GM21528 (cell line): ENCODE measurements at regions not wholly inside any gene's neighbourhood (a gene's known extent, or its start where the extent isn't known, plus 50 kb on each side); places are given as distances from the start of the nearest gene placed in this dataset.

Experiments
- ATAC-seq: cut with Tn5 transposase; IDR thresholded peaks from one replicate; pipeline ENCODE4 v1.9.1; 2021; ENCODE audit warnings: mild to moderate bottlenecking, moderate library complexity; ENCODE audit not compliant: unreplicated experiment, low FRiP score

DNA sequence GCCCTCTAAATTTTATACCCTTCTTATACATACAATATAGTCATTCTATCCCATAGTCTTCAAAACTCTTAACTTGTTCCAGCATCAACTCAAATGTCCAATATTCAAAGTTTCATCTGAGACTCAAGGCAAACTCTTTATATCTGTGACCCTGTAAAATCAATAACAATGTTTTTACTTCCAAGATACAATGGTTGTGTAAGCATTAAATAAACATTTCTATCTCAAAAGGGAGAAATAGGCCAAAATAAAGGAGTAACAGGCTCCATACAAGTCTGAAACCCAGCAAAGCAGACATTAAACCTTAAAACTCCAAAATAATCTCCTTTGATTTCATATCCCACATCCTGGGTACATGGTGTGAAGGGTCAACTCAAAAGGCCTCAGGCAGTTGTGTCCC lies 1299.1 kb downstream of the MRPL39 start:
- ATAC-seq = no peak

DNA sequence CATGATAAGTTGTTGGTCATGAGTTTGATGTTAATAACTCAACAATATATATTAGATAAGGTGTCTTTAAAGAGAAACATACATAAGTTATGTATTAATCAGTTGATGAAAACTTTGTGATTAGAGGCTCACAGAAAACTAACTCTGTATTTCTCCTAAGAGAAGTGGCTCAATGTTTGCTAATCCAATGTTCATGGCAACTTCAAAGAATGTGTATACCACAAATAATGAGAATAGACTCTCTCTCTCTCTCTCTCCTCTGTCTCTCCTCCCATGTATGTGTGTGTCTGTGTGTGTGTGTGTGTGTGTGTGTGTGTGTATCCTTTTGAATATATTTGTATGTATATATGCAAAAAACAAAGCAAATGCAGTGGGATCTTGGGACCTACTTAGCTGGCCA lies 1304.9 kb downstream of the MRPL39 start:
- no peak for ATAC-seq

GRCh38 chr21:24298040-24298439 lies 1309.2 kb downstream of the MRPL39 start:
- no peak for ATAC-seq

- no peak for ATAC-seq
Observed at GRCh38 chr21:24294171-24294570, 1313.1 kb downstream of the MRPL39 start.

- ATAC-seq = no peak
Observed at GRCh38 chr21:24290151-24290833, 1317.0 kb downstream of the MRPL39 start.

GRCh38 chr21:24289539-24289938 lies 1317.7 kb downstream of the MRPL39 start:
- ATAC-seq = no peak

DNA sequence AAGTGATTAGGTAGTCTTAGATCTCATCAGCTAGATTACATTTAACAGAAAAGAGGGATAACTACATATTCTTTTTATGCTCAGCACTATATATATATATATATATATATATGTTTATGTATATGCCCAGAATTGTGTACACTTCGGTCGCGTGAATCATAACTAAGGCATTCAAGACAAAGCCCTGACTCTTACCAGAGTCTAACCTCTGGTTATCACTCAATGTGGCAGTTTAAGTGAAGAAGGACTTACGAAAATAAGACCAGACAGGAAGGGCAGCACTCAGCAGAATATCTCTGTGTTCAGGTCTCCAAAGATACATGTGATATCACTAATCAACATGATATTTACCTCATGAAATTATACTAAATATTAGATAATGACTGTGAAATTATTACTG lies 1326.7 kb downstream of the MRPL39 start:
- ATAC-seq = no peak

DNA sequence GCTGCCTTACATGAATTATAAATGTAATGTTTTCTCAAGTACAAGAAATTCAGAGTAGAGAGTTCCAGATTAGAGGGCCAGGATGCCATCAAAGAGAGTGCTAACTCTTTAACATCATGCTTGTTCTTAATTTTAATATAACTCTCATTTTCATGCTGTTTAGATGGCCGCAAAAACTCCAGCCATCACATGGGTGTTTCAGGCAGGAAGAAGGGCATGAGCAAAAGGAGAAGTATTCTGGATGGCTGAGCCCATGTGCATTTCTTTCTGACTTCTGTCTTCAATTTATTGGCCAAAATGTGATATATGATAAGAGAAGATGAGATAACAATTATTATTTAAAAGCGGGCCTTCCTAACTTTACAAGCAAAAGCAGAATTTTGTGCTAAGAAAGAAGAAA lies 1328.6 kb downstream of the MRPL39 start:
- ATAC-seq = no peak

DNA sequence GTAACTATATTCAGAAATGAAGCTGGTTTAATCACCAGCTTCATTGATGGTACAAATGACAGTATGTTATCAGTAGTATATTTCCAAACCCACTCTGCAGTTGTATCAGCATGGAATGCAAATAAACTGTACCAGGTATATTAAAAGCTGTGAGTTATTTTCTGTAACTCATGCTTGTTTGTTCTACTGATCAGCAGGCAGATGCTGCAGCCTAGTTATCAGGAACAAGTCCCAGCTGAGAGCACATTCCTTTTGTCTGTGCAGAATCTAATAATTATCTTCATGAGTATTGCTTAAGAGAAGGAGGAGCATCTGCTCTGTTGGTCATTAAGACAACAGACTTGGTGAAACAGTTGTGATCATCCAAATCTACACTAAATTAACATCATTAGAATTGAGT lies 1331.1 kb downstream of the MRPL39 start:
- no peak for ATAC-seq

DNA sequence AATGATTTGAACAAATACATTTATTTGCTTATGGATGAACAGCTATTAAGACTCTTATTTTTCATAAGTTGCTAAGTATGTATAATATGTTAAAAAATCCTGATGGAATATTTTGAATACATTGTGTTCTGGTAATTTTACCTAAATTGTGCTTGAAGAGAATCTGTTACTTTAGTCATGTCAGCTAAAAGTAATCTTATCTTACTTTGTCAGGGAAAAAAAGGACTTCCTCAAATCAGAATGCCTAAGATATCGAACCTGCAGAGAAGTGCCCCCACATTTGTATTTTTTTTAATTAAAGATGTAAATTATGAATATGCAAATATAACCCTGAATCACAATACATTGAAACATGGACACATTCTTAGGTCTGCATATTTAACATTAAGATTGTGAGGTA lies 1331.7 kb downstream of the MRPL39 start:
- ATAC-seq = no peak

- no peak for ATAC-seq
Observed at GRCh38 chr21:24272521-24272938, 1334.8 kb downstream of the MRPL39 start.

GRCh38 chr21:24265987-24266386 lies 1341.3 kb downstream of the MRPL39 start:
- ATAC-seq = no peak

GRCh38 chr21:24260751-24261150 lies 1346.5 kb downstream of the MRPL39 start:
- no peak for ATAC-seq

DNA sequence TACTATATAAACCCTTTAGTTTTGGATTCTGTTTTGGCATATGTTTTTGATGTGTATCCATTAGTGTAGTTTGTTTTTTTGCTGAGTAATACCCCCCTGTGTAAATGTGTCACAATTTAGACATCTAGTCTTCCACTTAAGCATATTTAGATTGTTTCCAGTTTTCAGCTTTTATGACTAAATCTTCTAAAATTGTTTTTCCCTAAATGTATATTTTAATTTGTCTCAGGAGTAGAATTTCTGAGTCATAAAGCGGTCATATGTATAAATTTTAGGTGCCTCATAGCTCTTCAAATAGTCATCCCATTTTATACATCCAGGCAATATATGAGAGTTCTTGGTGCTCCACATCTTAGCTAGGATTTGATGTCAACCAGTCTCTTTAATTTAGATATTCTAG lies 1348.0 kb downstream of the MRPL39 start:
- no peak for ATAC-seq

DNA sequence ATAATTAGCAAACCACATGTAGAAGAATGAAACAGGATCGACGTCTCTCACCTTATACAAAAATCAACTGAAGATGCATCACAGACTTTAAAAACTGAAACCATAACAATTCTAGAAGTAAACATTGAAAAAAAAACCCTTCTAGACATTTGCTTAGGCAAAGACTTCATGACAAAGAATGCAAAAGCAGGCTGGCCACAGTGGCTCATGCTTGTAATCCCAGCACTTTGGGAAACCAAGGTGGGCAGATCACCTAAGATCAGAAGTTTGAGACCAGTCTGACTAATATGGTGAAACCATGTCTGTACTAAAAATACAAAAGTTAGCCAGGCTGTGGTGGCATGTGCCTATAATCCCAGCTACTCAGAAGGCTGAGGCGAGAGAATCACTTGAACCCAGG lies 1351.7 kb downstream of the MRPL39 start:
- ATAC-seq = no peak

DNA sequence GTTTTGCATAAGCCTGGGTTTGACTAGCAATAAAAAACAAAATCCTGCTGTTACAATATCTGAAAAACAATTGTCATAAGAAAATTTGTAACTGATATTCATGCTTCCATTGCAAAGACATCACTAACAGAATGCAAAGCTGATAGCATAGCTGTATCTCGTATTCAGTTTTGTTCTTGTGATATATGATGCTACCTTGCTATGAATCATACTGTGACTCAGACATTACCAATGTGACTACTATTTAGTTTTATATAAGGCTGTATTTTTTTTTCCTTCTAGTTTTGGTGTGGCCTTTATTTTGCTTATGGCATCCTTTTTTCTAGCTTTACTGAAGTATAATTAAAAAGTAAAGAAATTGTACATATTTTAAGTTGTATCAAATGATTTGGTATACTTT lies 1381.8 kb downstream of the MRPL39 start:
- ATAC-seq = no peak

- no peak for ATAC-seq
Observed at GRCh38 chr21:24224422-24224821, 1382.9 kb downstream of the MRPL39 start.

DNA sequence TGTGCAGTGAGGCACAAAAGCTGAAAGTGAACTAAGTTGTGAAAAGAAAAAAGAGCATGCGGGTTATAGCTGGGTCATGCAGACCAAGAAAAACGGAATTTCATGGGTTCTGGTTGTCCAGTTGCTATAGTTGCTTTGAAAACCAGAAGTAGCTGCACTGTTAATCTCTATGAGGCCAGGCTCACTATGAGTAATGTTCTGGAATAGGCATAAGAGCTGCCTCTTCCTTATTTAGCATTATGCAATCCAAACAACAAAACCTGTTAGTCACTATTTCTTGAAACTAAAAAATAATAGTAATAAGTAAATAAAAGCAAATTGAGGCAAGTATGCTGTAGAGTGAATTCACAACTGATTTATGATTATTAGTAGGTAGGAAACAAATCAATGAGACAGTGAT lies 1383.7 kb downstream of the MRPL39 start:
- no peak for ATAC-seq

DNA sequence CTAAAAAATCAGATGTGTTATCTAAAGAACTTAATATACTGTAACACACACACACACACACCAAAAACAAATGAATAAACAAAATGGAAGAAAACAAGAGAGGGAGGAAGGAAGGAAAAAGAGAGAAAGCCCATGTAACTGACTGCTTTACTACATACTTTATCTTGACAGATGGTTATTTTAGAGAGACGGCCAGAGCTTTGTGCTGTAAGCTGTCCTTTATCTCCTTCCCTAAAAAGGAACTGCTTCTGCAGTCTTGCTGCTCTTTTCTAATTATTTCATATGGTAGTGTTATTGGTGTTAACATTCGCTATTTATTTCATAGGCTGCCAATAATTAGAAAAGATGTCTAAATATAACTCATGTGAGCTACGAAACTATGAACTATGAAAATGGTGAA lies 1384.6 kb downstream of the MRPL39 start:
- ATAC-seq = no peak

DNA sequence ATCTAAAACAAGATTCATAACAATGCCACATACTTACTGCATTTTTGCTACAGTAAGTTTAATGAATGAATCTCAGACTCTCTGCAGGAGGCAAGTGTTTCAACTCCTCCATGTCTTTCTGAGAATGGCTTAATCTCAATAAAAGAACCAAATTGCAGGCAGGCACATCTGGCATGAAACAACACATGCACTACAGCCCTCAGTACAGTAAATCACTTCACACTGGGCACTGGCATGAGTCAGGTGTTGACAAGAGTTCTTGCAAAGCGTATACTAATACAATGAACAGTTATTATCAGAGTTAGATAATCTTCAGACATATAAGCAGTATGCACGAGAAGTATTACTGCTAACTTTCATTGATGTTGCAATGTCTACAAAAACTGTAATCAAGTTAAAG lies 1386.8 kb downstream of the MRPL39 start:
- no peak for ATAC-seq

DNA sequence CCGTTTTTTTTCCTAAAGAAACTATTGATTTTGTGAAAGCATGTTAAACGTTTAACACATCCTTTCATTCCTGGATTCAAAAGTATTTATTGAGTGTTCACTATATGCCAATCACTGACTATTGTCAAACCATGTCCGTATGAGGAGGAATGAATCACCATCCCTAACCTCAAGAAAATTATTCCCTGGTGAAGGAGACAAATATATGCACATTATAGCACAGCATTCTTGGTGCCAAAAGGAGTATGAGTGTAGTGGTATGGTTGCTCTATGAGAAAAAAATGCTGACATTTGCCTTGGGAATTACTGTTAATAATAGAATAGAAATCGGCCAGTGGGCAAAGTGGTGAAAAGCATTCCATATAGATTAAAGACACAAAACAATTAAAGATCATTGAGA lies 1390.1 kb downstream of the MRPL39 start:
- ATAC-seq = no peak

DNA sequence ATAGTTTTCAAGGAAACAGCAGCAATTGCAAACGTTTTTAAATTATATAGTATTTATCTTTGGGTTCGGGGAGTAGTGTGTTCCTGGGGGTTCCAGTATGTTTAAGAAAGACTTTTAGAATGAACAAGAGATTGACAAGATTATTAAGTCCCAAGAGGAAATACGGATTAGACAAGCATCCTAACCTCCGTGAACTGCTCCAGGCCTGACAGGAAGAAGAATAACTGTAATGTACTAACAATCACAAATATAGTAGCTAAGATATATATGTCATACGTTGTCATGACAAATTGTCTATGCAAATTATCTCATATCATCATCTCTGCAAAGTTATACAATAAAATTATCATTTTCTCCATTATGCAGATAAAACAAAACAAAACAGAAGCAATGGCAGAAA lies 1397.2 kb downstream of the MRPL39 start:
- no peak for ATAC-seq
